CD1c-positive myeloid dendritic cell (primary cell): ENCODE measurements at regions not wholly inside any gene's neighbourhood (a gene's known extent, or its start where the extent isn't known, plus 50 kb on each side); places are given as distances from the start of the nearest gene placed in this dataset.
A peak's percentile ranks its signal among the peaks of the same experiment; 100 is the strongest.

Experiments
- DNase-seq: peaks from one replicate; pipeline ENCODE4 v3.0.0-alpha.2; 2016; ENCODE audit errors: extremely low spot score

DNA sequence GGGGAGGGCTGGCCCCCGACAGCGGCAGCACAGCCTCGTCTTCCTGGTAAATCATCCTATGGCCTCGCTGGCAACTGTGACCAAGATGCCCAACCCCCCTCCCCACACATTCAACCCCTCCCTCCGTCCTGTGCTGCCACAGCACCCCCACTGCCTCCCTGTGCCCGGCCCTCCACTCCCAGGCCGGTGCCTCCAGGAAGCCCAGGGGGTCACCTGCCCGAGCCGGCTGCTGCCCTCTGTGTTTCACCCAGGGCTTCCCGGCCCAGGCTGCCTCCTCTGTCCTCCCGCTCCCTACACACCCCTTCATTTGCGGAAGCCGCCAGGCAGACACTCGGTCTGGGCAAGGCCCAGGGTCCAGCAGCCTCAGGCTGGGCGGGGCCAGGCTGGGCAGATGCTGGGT lies 188.6 kb downstream of the RBFOX3 start:
- no peak for DNase-seq

DNA sequence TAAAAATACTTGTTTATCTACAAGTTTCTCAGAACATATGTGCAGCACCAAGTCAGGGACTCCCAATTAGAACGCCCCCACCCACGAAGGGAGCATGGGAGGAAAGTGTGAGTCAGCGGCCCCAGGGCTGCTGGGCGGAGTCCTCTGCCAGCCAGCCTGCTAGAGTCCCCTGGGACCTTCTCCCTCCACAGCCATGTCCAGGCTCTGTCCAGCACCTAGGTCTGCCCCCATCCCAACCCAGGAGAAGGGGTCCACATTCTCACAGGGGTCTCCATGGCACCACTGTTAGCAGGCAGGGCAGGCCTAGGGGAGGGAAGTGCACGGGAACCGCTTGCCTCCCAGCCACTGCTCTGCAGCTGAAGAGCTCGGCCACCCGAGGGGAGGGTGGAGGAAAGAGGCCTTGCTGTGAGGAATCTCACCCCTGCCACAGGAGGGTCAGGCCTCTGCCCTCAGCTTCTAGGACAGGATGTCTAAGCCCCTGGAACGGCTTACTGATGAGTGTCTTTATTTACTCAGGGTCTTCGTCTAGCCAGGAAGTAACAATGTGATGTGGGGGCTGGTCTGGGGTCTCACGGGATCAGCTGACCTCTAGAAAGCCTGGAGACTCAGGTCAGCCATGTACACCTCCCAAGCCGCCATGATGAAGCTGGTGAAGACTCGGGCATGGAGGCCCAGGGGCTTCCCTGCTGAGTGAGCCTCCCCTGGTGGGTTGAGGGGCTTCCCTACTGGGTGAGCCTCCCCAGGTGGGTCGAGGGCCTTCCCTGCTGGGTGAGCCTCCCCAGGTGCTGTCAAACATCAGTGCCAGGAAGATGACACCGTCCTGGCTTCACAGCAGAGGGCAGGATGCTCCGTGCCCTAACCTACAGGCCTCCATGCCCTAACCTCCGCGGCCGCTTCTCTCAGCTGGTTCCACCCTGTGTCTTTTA lies 190.3 kb downstream of the RBFOX3 start:
- DNase-seq, result no peak

DNA sequence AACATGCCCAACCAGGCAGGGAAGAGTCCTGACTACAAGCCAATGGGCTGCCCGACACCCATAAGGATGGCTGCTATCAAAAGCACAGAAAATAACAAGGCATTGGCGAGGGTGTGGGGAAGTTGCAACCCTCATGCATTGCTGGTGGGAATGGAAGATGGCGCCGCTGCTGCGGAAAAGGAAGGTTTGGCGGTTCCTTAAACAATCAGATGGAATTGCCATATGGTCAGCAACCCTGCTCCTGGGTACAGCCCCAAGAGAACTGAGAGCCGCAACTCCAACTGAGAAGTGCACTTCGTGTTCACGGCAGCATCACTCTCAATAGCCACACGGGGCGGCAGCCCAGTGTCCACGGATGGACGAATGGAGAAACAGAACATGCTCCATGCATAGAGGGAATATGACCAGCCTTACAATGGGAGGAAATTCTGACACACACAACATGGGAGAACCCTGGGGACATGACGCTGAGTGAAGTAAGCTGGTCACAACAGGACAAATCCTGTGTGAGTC lies 193.3 kb downstream of the RBFOX3 start:
- no peak for DNase-seq

DNA sequence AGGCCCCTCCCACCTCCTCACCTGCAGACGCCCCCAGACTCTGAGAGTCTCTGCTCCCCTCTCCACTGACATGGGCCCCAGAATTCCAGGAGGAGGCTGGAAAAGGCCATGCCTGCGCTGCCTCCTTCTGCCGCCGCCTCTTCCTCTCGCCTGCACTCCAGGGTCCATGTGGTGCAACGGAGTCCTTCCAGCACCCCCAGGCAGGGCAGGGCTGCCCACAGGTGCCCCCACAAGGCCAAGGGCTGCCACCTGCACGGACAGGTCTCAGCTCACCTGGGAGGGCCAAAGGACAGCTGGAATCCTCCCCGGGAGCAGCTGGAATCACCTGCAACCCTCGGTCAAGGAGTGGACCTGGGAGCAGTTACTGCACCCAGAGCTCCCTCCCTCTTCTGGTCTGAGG lies 194.9 kb downstream of the RBFOX3 start:
- DNase-seq, result no peak

DNA sequence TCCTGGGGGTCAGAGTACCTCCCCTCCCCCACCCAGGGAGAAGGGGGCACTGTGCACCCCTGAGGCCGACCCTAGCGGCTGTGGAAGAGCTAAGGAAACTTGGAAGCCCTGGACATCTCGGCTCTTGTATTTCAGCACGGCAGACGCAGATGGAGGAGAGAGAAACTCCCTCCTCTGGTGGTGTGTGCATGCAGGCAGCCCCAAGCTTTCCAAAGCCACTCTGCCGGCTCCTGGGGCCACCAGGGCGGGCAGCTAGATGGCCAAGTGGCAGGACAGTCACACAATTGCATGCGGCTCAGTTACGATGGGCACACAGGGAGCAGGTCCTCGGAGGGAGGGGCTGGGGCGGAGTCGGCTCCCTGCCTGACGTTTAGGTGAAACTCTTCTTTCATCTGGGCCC lies 195.5 kb downstream of the RBFOX3 start:
- DNase-seq, result no peak

DNA sequence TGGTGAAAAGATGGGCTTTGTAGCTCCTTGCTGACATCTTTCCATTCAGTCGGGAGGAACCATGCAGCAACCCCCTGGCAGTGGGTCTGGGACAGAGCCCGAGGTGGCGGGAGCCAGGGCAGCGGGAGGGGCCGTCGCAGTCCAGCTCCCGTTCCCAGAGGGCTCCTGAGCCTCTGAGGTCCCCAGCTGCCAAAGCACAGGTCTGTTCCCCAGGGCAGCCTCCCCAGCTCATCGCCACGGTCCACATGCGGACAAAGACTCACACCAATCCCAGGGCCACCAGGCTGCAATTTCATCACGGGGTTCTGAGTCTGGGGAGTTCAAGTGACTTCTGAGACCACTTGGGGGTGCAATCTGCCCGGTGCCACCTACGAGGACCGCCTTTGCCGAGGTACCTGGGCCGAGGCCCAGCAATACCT lies 196.0 kb downstream of the RBFOX3 start:
- no peak for DNase-seq

DNA sequence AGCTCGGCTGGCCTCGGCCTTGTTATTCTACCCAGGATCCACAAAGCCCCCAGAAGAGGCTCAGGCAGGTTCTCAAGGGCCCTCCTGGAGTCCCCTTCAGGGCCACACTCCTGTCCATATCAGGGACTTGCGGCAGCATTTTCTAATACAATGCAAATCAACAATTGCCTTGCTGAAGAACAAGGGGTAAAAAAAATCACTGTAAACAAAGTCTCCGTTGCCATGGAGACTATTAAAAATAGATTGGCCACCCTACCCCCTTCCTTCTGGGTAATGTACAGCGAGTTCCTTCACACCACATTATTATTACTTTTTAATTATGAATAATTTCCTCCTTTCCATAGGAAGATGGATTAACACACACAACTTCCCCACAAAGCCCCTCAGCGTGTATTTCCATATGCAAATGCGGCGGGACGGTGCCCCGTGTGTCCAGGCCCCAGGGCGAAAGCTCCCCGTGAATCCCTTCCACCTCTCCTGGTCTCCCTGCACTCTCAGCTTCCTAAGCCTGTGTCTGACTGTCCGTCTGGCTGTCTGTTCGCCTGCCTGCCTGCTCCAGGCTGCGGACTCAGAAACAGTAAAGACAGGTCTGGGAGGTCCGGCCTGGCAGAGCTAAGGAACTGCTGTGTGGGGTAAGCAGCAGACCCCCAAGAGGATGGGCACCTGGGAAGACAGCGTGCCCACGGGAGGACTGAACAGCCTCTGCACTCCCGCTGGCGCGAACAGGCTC lies 196.6 kb downstream of the RBFOX3 start:
- no peak for DNase-seq

DNA sequence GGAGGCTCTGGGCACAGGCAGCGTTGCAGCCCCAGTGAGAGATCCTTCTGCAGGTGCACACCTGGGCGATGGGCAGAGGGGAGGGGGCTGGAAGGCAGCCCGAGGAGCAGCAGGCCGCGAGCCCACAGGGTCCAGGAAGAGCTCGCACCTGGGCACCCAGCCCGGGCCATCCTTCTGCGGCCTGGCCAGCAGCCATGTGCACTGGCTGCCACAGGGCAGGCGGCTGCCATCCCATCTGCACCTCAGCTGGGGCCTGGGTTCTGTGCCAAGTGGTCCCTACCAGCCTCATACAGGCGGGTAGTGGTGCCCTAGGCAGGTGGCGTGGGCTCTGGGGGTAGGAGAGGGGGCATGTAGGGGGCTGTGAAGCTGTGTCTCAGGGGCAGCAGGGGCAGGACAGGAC lies 197.2 kb downstream of the RBFOX3 start:
- DNase-seq, result no peak

DNA sequence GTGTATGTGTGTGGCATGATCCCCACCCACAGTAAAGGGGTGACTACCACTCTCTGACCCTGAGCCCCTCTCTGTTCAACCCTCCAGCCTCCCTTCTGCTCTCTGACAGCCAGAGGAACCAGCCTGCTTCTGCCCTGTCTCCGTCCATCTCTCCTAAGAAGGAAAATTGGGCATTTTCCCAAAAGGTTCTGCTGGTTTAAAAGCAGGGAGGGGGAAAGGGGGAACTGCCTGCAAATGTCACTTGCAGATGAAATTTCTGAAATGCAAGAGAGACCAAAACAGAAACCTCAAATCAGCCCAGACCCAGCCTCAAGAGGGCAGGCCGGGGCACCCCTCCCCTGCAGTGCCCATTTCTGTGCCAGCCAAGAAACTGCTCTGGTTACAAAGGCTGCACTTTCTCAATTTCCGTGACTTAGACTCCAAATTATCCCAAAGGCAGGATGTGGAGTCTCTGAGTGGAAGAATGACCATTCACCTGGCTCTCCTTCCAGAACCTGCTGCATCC lies 197.9 kb downstream of the RBFOX3 start:
- DNase-seq, result no peak

DNA sequence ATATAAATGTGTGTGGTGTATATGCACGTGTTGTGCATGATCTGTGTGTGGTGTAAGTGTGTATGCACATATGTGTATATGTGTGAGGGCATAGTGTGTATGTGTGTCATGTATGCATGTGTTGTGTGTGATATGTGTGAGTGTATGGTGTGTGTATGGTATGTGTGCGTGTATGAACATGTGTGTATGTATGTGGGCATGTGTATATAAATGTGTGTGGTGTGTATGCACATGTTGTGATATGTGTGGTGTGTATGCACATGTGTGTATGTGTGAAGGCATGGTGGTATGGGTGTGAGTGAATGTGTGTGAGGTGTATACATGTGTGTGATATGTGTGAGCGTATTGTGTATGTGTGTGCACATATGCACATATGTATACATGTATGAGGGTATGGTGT lies 198.7 kb downstream of the RBFOX3 start:
- DNase-seq, result no peak

DNA sequence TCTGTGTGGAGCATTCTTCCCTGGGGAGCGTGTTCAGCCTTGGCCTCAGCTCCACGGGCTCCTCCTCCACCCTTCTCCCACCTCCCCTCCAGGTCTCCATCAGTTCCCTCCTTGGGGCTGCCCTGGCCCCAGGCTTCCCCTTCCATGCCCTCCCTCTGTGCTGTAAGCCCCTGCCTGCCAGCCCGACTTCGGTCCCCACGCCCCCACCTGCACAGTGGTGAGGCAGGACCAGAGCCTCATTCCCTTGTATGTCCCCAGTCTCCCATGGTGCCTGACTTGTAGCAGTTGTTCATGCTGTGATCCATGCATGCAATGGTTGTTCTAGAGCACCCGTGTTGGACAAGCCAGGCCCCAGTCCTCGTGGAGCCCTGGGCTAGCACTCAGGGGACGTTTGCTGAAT lies 199.4 kb downstream of the RBFOX3 start:
- DNase-seq, result no peak

DNA sequence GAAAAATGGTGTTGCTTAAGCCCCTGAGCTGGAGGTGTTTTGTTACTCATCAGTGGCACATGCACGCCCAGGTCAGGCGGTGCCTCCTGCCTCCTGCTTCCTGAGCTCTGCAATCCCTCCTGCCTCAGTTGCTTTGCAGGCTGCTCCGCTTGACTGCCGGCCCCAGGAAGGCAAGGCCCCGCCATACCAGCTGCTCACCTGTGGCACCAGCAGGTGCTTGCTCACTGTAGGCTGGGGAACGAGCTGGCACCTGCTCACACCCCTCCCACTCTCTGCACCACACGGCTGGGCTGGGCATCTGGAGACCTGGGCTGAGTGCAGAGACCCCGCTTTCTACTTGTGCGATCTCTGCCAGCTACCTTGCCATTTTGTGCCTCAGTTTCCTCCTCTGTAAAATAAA lies 200.2 kb downstream of the RBFOX3 start:
- DNase-seq, result no peak

DNA sequence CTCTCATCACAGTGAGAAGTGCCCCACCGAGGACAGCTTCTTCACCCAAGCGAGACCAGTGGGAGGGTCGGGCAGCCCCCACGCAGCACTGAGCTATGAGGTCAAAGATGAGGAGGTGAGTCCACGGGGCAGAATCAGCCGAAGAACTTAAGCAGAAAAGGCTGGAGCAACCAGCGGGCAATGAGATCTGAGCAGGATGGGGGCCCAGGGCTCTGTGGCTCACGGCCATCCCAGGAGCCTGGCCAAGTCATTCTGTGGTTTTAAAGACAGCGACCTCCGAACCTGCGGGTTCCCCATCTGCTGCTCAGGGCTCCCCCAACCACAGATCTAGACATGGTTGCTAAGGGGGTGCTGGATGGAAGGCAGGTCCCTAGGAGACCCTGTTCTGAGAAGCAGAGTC lies 202.6 kb downstream of the RBFOX3 start:
- DNase-seq, result no peak

DNA sequence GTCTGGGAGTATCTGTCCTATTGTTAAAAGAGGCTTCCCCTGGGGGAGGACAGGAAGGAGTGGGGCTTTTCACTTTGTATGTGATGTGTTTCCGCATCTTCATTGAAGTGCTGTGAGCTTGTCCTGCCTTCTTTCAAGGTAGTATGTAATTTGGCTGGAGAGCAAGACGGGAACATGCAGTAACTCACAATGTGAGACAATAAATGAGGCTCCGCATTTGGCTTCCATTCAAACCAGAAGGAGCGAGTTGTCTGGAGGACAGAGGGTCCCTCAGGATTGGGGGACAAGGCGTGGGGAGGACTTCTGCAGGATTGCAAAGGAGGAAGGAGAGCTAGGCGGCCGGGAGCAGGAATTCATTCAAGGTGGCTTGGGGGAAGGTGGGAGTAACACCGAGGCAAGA lies 203.5 kb downstream of the RBFOX3 start:
- DNase-seq, result no peak

DNA sequence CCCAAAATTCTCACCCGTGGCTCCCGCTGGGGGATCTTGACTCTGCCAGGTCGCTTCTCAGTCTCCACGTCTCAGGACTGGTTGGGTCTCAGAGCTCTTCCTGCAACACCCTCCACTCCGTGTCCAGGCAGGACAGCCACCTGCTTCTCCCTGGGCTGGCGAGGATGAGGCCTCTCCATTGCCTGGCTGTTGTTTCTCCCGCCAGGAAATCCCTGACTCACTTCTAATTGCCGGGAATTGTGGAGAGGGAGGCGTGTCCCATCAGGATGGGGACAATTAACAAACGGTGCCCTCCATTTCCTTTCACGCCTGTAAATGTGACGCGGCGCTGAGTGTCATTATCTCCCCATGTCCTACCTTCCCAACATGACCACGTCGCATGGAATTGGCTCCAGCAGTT lies 204.5 kb downstream of the RBFOX3 start:
- DNase-seq, result no peak

DNA sequence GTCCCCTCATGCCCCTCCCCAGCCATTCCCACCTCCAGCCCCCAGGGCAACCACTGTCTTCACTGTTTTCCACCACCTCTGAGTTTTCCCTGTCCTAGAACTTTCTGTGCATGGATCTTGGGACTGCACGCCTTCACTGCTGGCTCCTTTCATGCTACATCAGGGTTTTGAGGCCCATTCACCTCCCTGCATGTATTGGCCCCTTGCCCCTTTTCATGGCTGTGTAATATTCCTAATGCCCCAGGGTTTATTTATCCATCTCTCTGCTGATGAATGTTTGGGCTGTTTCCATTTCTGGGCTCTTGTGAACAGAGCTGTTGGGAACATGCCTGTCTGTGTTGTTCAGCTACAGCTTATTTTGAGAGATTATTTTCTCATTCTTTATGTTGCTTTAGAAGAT lies 205.0 kb downstream of the RBFOX3 start:
- no peak for DNase-seq

DNA sequence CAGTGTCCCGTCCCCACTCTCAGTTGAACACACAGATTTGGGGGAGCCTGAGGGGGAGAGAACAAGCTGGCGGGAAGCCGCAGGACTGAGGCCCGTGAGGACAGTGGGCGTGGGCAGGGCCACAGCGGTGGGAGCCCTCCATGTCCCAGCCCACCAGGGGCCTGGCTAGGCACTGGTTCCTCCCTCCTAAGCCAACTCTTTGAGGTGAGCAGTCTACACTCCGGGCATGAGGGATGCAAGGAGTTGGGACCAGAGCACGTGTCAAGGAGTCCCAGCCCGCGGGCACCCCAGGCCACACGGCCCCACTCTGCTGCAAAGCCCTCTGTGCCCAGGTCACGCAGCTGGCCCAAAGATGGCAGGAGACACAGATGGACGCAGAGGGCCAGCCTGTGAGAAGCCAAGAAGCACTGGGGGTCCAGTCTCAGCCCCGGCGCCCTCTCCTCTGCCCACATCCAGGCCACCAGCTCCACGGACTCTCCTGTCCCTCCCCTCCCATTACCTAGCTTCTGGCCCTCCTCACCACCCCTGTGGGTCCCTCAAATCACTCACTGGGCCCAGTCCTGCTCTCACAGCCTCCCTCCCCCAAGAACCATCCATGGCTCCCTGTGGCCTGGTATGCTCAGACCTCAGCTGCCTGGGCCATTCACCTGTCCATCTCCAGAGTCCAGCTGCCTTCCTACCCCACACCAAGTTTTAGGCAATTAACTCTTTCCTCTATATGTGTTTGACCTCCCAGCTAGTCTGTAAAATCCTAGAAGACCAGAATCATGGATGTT lies 206.5 kb downstream of the RBFOX3 start:
- DNase-seq, result no peak

DNA sequence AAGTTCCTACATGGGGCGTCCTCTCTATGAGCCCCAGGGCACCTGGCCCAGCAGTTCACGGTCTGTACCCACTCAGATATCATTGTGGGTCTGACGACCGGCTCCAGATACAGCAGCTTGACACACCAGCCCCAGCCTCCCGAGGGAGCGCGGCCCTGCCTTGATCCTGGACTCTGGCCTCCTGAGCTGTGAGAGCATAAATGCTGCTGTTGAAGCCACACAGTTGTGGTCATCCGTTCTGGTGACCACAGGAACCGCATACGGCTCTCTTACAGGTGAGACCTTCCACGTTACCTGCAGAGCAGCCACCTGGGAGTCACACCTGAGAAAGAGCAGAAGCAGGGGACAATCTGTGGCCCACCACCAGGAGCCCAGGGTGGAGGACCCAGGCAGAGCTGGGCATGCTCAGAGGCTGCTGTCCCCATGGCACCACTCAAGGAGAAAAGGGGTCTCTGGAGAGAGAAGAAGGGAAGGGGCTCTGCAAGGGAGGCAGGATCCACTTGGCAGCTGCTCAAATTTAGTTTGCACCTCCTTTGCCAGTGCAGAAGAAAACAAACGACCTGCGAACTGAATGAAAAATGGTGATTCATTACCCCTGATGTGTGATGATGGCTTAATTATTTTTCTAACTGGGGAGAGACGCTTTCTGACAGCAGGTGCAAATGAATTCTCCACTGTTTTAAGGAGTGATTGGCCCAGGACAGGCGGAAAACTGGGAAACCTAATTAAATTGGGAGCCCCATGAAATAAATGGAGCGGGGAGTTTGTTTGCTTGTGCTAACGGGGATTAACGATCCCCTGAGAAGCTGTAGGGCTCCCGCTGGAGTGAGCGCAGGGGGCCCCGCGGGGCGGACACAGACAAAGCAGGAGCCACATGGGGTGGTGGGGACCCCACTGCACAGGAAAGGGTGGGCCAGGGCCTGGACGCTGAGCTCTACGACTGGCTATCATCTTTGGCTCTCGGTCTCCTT lies 208.9 kb downstream of the RBFOX3 start:
- DNase-seq, result no peak

DNA sequence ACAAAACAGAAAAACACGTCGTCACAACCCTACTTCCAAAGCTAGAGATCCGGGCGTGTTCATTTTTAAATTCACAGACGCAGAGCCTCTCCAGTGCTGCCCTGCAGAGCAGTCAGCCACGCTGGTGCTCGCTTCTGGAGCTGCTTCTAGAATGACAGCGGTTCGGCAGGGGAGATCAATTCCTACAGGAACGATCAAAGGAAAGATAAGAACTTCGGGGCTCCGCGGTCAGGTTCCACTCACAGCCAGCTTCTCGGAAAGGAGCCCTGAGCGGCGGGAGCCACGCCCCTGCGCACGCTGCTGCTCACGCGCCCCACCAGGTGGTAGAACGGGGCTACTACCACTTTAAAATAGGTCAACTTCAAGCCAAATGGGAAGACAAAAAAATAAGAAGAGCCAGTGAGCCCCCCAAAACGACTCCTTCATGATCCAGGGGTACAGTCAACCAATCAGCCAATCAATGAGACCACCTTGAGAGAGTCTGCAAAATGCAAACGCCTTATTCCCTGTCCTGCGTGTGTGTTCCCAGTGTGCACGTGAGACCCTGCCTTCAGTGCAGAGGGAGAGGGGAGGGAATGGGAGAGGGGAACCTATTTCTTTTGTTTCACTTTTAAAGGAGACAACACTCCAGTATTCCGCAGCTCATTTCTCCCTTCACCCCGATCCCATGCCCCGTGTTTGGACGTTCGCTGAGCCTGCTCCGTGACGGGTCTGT lies 209.7 kb downstream of the RBFOX3 start:
- peak; percentile 81 for DNase-seq

DNA sequence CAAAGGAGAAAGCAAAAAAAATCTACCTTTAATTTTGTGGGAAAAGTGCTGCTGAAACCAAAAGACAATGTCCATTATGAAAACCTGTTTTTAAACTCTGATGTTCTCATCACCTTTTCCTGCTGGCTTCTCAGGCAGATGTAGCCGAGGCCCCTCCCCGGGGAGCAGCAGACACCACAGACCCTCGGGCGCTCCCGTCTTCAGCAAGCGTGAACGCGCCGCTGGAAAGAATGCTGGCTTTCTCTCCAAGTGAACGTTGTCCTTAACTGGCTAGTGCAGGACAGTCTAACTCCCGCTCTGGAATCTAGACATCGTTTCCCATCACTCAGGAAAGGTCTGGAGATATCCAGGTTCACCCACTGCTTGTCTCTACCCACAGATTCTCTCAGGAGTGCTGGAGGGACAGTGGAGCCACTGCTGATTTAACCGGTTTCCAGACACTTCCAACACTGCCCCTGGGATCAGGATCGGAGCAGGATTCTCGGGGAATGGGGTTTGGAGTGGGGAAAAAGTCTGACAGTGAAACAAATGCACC lies 211.2 kb downstream of the RBFOX3 start:
- no peak for DNase-seq
